GM12874 (cell line): ENCODE measurements at regions not wholly inside any gene's neighbourhood (a gene's known extent, or its start where the extent isn't known, plus 50 kb on each side); places are given as distances from the start of the nearest gene placed in this dataset.

Experiments
- TF ChIP-seq, protein P1 (sequence below): IDR thresholded peaks from 2 replicates; pipeline ENCODE4 v1.5.1; 2011; ENCODE audit warnings: low read depth, mild to moderate bottlenecking, control low read depth, low read length, moderate library complexity; ENCODE audit not compliant: insufficient read depth

- TF ChIP-seq, protein P1, sequence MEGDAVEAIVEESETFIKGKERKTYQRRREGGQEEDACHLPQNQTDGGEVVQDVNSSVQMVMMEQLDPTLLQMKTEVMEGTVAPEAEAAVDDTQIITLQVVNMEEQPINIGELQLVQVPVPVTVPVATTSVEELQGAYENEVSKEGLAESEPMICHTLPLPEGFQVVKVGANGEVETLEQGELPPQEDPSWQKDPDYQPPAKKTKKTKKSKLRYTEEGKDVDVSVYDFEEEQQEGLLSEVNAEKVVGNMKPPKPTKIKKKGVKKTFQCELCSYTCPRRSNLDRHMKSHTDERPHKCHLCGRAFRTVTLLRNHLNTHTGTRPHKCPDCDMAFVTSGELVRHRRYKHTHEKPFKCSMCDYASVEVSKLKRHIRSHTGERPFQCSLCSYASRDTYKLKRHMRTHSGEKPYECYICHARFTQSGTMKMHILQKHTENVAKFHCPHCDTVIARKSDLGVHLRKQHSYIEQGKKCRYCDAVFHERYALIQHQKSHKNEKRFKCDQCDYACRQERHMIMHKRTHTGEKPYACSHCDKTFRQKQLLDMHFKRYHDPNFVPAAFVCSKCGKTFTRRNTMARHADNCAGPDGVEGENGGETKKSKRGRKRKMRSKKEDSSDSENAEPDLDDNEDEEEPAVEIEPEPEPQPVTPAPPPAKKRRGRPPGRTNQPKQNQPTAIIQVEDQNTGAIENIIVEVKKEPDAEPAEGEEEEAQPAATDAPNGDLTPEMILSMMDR = no peak
These were observed 53.8 kb downstream of the COX7C start for GRCh38 chr5:86671536-86671935.

- TF ChIP-seq, protein P1 = no peak
These were observed 56.3 kb downstream of the COX7C start for GRCh38 chr5:86674069-86674468.

GRCh38 chr5:86675311-86675710 lies 57.6 kb downstream of the COX7C start:
- TF ChIP-seq, protein P1 = no peak

DNA sequence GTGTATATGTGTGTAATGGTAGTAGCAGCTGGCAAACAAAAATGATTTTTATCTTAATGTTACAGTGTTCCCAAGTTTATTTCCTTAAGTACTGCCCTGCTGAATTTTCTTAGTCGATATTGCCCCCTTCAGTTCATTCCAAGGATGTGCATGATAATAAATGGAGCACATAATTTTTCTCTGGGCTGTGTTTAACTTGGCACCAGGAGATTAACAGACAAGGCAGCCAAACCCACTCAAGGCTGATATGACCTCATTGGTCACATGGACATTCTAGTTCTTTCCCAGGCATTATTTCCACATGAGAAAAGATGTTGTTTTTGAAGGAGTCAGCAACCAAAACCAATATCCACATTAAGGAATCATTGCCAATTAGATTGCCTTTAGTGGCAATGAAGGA lies 61.8 kb downstream of the COX7C start:
- TF ChIP-seq, protein P1 = peak; percentile 43; the same call in 1 of the 2 replicates

- TF ChIP-seq, protein P1 = no peak
These were observed 62.2 kb downstream of the COX7C start for GRCh38 chr5:86679949-86680348.

- TF ChIP-seq, protein P1 = no peak
These were observed 66.5 kb downstream of the COX7C start for GRCh38 chr5:86684222-86684621.

- TF ChIP-seq, protein P1 = no peak
These were observed 68.3 kb downstream of the COX7C start for GRCh38 chr5:86686046-86686445.

DNA sequence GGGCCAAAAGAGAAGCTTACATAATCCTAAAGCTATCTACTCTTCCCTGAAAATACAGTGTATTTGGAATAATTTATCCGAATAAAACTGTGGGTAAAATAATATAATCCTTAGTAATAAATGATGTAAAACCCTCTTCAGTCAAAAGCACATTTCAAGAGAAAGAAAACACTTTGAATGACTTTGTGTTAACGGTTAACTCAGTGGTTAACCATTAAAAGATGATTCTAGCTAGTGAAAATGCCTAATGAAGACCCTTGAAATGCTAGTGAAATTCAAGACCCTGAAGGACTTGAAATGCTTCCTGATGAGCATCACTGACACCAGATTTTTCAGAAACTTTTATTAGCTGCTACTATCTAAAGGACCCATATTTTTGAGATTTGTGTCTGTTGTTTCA lies 70.7 kb downstream of the COX7C start:
- TF ChIP-seq, protein P1 = no peak
